HG03442 (cell line): ENCODE measurements at regions not wholly inside any gene's neighbourhood (a gene's known extent, or its start where the extent isn't known, plus 50 kb on each side); places are given as distances from the start of the nearest gene placed in this dataset.
A peak's percentile ranks its signal among the peaks of the same experiment; 100 is the strongest.
"Not testable (repeated sequence)": the region's sequence is repeated elsewhere in the genome, so short reads cannot be mapped to it uniquely, and the experiment has no call there.

Experiments
- ATAC-seq: cut with Tn5 transposase; IDR thresholded peaks from one replicate; pipeline ENCODE4 v1.9.1; 2021; ENCODE audit warnings: mild to moderate bottlenecking, moderate library complexity; ENCODE audit not compliant: unreplicated experiment

DNA sequence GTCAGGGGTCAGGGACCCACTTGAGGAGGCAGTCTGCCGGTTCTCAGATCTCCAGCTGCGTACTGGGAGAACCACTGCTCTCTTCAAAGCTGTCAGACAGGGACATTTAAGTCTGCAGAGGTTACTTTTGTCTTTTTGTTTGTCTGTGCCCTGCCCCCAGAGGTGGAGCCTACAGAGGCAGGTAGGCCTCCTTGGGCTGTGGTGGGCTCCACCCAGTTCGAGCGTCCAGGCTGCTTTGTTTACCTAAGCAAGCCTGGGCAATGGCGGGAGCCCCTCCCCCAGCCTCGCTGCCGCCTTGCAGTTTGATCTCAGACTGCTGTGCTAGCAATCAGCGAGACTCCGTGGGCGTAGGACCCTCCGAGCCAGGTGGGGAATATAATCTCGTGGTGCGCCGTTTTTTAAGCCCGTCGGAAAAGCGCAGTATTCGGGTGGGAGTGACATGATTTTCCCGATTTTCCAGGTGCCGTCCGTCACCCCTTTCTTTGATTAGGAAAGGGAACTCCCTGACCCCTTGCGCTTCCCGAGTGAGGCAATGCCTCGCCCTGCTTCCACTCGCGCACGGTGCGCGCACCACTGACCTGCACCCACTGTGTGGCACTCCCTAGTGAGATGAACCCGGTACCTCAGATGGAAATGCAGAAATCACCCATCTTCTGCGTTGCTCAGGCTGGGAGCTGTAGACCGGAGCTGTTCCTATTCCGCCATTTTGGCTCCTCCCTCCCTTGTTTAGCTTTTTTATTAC, 268.6 kb upstream of the SATB1 start:
- not testable (repeated sequence) for ATAC-seq

DNA sequence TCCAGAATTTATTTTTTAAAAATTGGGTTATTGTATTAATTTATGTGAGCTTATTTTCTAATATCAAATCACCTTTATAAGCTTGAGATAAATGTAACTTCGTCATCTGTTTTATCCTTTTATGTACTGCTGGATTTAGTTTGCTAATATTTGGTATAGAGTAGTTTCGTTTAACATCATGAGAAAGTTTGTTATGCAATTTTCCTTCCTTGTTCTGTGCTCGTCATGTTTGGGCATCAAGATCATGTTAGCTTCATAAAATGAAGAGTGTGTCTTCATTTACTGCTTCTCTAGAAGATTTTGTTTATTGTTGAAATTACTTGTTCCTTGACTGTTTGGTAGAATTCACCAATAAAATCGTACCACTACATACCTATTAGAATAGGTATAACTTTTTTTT, 262.1 kb upstream of the SATB1 start:
- ATAC-seq: no peak

DNA sequence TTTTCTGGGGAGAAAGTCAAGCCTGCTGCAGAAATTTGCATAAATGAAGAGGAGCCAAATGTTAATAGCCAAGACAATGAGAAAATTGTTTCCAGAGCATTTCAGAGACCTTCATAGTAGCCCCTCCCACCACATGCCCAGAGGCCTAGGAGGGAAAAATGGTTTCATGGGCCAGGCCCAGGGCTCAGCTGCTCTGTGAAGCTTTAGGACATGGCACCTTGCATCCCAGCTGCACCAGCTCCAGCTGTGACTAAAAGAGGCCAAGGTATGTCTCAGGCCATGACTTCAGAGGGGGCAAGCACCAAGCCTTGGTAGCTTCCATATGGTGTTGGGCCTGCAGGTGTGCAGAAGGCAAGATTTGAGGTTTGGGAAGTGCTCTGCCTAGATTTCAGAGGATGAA, 258.8 kb upstream of the SATB1 start:
- ATAC-seq: no peak

DNA sequence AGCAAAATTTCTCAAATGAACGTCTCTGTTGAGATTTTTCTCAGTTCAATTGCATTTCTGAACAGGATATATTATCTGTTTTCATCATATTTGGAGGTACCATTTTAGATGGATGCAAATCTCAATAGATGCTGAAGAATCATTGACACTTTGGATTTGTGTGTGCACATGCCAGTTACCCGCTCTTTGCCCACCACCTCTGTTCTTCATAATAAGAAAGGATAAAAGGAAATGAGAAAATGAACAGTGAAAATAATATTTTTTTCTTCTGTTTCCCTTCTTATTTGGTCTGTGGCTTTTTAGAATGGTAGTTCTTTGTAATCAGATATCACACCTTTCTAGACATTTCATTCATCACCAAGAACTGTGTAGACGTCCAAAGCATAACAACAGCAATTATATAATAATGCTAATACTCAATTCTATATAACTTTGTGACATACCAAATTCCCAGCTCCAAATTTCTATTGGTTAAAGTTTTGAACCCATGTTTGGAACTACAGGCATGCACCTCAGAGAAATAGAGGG, 256.7 kb upstream of the SATB1 start:
- ATAC-seq: no peak

DNA sequence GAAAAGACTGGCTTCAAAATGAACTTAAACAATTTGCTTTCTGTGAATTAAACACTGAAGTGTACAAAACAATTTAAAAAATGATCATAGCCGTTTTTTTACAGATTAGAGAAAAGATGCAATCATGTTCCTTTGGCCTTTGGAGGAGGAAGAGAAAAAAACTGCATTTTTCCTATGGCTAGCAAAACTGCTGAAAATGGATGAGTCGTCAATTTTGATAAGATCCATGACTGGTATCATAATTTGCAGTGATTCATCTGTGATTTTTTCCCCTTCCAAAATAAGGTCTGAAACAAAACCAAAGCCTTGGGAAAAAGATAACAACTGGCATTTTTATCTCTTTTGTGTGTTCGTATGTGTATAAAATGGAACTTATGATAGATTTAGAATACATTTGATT, 255.6 kb upstream of the SATB1 start:
- no peak for ATAC-seq

DNA sequence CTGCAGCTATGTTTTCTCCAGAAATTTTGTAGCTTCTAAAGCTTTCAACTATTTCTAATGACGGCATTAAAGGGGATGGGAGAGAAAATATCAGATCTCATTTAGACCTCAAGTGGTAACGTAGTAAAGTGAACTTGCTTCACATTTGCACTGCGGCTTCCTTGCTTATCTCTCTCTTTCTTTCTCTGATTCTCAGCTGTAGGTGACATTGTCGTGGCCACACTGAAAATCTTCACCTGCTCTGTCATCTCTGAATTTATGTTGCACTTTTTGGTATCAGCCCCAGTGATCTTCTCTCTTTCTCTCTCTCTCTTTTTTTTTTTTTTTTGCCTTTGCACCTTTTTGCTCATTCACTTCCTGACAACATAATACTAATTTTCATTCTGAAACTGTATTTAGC, 254.1 kb upstream of the SATB1 start:
- no peak for ATAC-seq

DNA sequence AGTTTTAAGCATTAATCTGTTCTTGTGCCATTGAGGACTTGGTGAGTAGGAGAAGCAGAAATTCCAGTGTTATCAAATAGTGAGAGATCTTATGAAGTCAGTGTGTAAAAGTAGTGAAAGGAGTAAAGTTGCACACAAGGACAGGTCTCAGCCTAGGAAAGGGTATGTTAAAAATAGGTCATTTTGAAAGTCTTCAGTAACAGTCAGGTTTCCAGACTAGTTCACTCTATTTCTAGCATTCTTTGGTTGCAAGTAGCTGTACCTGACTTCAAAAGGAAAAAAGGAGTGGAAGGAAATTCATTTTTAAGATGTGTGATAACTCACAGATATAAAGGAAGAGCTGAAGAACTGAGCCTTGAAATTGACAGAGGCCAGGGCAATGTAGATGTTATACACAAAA, 250.1 kb upstream of the SATB1 start:
- no peak for ATAC-seq

DNA sequence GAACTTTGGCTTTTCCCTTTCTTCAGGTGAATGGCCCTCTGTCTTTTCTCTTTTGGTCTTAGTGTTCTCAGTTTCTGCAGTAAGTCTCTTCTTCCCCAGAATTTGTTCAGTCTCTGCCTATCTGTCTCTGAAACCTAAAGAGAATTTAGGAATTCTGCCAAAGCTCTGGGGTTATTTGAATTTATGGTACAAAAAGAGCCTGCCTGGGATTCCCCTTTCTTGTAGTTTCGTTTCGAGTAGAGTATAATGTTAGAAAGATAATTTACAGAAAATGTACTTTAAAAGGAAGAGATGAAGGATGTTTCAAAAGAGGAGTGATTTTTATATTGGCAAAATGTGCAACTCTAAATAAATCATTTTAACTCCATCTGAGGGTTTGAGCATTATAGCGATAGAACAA, 247.4 kb upstream of the SATB1 start:
- no peak for ATAC-seq

DNA sequence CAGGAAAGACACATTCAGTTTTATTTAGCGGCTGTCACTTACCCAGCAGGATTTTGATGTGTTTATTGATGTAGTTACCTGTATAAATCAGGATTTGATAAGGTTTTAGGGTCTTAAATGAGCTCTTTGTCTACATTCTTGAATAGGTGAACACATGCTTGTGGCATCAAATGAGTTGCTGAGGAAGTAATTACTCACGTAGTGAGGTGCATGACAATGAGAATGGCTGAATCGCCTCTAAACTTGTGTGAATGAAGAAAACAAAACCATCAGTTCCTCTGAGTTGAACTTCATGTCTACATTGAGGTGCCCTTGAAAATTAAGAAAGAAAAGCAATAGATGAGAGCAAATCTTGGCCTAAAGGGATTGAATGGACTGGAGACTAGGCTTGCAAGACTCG, 245.6 kb upstream of the SATB1 start:
- no peak for ATAC-seq

DNA sequence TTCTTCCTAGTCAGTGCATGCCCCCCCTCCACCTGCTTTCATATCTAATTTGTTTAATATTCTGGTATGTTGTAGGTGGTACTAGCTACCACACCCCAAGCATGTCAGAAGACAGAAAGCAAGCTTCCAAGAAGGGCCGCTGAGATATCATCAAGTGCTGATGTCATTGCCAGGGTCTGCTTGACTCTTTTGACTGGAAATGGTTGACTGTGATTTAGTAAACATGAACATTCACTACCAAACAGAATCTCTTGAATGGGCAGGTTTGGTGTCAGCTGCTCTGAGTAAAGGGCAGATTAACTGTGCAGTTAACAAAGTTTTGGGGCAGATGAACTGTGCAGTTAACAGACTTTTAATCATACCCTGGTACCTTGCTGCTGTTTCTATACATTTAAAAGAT, 244.2 kb upstream of the SATB1 start:
- no peak for ATAC-seq

DNA sequence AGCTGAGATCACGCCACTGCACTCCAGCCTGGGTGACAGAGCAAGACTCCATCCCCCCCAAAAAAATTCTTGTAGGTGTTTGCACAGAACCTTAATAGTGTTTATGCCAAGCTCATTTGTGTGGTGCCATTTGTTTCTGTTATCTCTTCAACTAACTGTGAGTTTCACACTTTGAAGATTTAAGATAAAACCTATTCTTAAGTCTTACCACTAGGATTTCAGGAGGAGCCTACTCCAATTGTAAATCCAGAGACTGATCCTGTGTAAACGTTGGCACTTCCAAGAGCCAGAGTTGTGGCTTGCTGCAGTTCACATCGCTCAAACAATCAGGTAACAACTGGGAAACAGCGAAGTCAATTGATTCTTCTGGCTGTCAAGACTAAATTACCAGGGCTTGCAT, 242.4 kb upstream of the SATB1 start:
- no peak for ATAC-seq

DNA sequence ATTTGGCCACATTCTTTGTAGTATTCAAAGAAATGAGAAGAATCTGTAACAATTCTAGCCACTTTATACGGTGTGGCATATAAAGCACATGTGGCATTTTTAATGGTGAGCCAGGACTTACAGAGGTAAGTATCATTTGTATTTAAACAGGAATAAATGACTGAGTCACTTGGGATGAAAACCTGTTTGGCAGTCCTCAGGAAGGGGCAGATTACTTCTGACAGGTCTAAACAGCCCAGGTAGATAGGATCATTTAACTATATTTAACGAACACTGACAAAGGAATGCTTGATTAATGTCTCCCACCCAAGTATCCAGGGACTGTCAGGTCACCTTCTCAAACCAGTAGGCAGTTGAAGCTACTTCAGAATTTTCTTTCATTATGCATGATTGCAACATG, 241.5 kb upstream of the SATB1 start:
- ATAC-seq: no peak

DNA sequence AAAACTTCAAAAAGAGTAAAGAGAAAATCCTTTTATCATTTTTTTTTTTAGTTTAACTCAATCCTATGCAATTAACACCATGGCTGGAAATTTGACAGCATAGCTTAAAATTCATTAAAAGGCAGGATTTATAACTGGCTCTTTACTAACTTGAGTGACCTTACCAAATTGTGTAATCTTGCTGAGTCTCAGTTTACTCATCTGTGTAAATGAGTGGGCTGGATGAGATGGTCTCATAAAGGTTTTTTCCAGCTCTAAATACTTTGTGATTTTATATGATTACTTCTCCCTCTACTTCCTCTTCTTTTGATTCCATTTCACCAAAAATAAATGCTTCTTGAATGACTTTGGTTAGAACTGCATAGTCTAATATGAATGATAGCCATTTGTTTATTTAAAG, 234.9 kb upstream of the SATB1 start:
- peak; percentile 64 for ATAC-seq

DNA sequence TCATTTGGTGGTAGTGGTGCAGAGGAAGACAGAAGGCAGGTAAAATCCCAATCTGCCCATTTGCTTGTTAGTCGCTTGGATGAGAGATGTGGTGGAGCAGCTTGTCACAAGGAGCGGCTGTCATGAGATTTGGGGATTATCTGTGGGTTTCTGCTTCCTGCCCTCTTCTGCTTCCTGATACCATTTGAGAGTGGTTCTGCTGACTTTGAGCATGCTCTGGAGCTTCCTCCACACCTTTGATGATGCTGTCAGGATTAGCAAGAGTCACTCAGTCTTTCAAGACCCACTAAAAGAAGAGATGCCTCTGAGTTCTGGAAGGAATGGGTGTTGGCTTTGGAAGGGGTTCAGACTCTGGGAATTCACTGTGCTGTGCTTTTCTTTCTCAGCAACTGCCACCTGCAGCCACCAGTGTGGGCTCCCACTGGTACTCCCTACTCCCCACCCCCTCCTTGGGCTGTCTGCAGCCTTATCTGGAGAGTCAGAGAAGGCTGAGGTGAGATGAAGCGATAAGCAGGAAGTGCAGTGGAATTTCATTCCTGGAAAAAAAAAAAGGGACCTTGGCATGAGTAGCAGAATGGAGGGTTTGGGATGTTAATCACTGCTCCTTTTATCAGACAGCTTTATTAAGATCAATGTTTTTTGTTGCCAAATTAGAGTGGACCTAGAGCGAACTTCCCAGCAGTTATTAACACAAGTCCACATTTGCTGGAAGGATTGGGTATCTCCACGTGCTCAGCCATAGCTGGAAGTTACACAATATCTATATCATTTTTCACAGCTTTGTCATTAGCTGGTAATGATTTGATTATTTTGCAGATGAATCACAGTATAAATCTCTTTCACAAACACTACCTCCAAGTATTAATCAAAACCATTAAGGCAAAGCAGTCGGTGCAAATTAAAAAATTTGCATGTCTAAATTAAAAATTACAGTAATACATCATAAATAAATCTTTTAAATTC, 233.0 kb upstream of the SATB1 start:
- ATAC-seq: no peak

DNA sequence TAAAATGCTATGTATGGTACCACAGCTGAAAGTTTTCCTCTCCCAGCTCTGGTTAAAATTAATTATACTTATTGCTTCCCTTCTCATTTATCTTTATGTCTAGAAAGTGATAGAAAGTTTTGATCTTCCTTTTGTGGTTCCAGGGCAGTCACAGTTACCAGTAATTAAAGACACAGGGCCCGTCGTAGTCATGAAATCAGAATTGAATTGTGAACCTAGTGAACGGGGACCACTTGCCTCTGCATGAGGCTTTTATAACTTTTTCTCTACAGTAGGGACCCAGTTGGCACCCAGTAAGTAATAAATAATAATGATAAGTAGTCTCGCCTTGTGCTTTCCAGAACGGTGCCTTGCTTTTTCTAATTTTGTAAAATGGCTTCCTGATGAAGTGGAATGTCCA, 231.7 kb upstream of the SATB1 start:
- no peak for ATAC-seq

DNA sequence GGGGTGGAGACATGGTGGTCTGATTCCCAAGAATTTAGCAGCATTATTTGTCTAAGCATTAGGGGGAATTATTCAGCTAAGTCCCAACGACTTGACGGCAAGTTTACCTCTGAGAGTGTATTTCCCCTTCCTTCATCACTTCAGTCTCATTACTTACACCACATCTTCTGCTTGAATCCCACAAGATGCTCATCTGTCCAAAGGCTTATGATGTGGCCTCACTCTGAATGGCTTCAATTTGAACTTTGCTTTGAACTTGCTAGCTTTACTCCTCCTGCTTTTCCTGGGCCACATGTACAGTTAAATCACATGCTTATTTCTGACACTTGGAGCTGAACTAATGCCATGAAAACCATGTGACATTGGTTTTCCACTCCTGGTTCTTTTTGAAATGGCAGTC, 231.3 kb upstream of the SATB1 start:
- ATAC-seq: no peak

DNA sequence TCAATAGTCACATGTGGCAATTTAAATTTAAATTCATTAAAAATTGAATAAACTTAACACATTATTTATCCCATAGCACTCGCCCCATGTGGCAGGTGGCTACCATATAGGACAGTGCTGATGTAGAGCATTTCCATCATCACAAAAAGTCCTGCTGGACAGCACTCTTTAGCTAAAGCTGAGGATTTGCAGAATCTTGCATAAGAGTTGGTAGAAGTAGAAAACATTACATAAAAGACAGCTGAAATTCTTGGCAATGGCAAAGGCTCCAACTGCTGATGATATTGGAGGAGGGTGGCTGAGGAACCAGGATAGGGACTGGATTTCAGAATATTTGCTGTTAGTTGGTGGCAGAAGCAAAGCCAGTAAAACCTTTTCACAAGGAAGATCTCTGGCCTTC, 230.7 kb upstream of the SATB1 start:
- ATAC-seq: no peak

DNA sequence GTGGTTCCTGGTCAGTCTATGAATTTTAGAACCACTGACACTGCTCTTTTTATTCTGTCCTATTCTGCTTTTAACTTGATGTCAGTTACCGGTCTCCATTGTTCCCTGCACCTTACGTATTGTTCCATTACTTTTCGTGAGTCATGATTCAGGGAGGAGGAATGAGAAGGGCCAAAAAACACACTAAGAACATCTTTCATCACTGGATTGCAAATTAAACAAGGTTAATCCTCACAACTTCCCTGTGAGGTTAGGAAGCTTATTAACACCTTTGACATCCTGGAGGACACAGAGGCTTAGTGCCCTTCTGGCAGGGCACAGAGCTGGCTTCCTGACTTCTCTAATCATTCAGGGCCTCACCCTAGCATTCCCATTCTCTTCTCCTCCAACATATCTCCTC, 227.6 kb upstream of the SATB1 start:
- ATAC-seq: no peak

DNA sequence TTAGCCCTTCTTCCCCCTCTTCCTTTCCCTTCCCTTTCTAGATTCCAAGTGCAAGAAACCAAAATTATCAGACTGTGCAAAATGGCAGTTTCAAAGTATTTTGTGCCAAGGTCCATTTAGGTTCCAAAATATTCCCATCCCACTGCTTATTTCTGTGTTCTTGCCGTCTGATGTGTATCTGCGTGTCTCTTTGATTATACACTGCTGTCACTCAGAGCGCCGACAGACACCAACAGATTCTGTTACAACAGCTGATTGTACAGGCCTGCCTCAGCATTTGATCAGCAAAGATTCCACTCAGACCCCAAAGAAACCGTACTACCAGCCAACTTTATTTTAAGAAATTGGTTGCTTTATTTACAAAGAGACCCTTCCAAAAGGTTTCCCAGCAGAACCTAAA, 225.6 kb upstream of the SATB1 start:
- no peak for ATAC-seq

DNA sequence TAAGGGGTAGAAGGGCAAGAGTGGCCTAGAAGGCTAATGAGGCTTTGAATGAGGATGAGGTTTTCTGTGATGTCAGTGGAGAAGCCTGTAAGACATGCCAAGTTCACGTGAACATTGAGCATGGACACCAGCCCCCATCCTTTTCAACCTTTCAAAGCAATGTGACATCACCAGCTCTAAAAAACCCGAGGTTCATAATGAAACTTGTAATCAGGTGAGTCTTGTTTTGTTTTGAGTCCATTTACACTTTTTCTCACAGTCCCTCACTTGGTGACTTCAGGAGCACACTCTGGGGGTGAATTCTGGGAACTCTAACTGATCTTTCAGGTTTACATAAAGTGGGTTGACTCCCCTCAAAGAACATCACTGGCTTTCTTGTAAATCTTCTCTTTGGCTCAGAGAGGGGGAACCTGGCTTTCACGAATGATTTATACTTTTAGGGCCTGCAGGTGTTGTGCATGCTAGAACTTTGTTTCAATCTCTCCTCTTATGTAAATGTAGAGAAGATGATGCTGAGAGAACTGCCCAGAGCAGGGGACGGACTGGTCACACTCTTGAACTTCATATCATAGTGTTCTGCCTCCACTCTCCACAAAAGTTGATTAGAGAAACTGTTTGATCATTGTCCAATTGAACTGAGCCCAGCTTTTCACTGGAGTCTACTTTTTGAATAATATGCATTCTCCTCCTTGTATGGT, 224.7 kb upstream of the SATB1 start:
- peak; percentile 91 for ATAC-seq

DNA sequence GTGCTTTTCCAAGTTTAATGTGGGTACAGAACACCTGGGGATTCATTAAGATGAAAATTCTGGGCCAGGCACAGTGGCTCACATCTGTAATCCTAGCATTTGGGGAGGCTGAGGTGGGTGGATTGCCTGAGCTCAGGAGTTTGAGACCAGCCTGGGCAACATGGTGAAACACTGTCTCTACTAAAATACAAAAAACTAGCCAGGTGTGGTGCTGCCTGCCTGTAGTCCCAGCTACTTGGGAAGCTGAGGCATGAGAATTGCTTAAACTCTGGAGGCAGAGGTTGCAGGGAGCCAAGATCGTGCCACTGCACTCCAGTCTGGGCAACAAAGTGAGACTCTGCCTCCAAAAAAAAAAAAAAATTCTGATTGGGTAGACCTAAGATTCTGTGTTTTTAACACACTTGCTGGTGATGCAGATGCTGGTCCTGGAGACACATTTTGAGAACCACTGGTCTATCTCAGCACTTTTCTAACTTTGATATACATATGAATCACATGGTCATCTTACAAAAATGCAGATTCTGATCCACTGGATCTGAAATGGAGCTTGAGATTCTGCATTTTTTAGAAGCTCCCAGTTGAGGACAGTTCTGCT, 223.8 kb upstream of the SATB1 start:
- ATAC-seq: no peak
